Tibial nerve (tissue), 4 donors: ENCODE measurements at regions not wholly inside any gene's neighbourhood (a gene's known extent, or its start where the extent isn't known, plus 50 kb on each side); places are given as distances from the start of the nearest gene placed in this dataset.

Experiments
- DNase-seq, 2 donors: peaks; one replicate each; pipeline ENCODE4 v3.0.0-alpha.2; 2019; ENCODE audit warnings: low spot score in 2 of 2
- H3K27ac ChIP-seq, 4 donors: fragments of 200-600 bp; sonication (generic) in 3 of 4; one replicate each; pipeline ENCODE4 v1.5.1; 2017 to 2019; ENCODE audit warnings: mild to moderate bottlenecking in 1 of 4
- H3K27me3 ChIP-seq, 2 donors: fragments of 200-600 bp; sonication (generic) in 1 of 2; one replicate each; pipeline versions ENCODE4 v1.5.1 to v1.6.0; 2017 to 2019
- H3K36me3 ChIP-seq, 3 donors: fragments of 200-600 bp; sonication (generic); one replicate each; pipeline ENCODE4 v1.5.1; 2018 to 2019
- H3K4me1 ChIP-seq, 4 donors: fragments of 200-600 bp; sonication (generic) in 3 of 4; one replicate each; pipeline ENCODE4 v1.5.1; 2017 to 2019
- H3K4me3 ChIP-seq, 4 donors: fragments of 200-600 bp; sonication (generic) in 3 of 4; one replicate each; pipeline ENCODE4 v1.5.1; 2017 to 2019; ENCODE audit warnings: mild to moderate bottlenecking in 1 of 4, moderate library complexity in 1 of 4
- H3K9me3 ChIP-seq, 4 donors: fragments of 200-600 bp; sonication (generic) in 3 of 4; one replicate each; pipeline ENCODE4 v1.5.1; 2017 to 2019
- CTCF ChIP-seq, 5 experiments: fragments of 200-600 bp in 3 of 5; fragments of 450-650 bp in 2 of 5; sonication (generic) in 3 of 5; IDR thresholded peaks; one replicate each; pipeline ENCODE4 v1.5.1; 2016 to 2019; ENCODE audit warnings: antibody characterized with exemption in 5 of 5, mild to moderate bottlenecking in 3 of 5, moderate library complexity in 2 of 5
- EP300 ChIP-seq, 2 donors: sonication (generic); formaldehyde crosslinking; IDR thresholded peaks; one replicate each; pipeline ENCODE4 v1.6.1; 2017; ENCODE audit warnings: antibody characterized with exemption in 2 of 2, mild to moderate bottlenecking in 1 of 2
- POLR2A ChIP-seq, 2 donors: fragments of 450-650 bp; IDR thresholded peaks; one replicate each; pipeline ENCODE4 v1.6.1; 2017; ENCODE audit warnings: antibody characterized with exemption in 2 of 2, mild to moderate bottlenecking in 2 of 2, moderate library complexity in 2 of 2
- WGBS, 2 donors: methylation state at CpG; one replicate each; pipeline ENCODE4 v1.1.5; 2018; 5-methylcytosine and 5-hydroxymethylcytosine counted together

GRCh38 chr2:190827720-190828119 is 52.9 kb upstream of the GLS start:
- no peak for DNase-seq
- Histone ChIP-seq H3K4me3 (no peak overlapping the region), H3K36me3 (no peaks in the 10 kb centered on the region), H3K4me1 (no peaks in the 10 kb centered on the region), H3K9me3 (peaks cover 0 to 4% (median 0%) of the 10 kb centered on the region in 4 donors), H3K27ac (no peak overlapping the region), H3K27me3 (no peaks in the 10 kb centered on the region)
- 90 to 94% methylated on average over 3 of the region's 3 CpGs for WGBS, 2 donors
- no peak for TF ChIP-seq CTCF (IDR thresholded peaks at IDR 0.05)
- no peak for TF ChIP-seq POLR2A (IDR thresholded peaks at IDR 0.05)
- no peak for TF ChIP-seq EP300 (IDR thresholded peaks at IDR 0.05)

GRCh38 chr2:190829642-190830041 is 51.0 kb upstream of the GLS start:
- no peaks in the 10 kb centered on the region for H3K36me3 ChIP-seq
- no peak for DNase-seq
- H3K27me3 ChIP-seq: no peaks in the 10 kb centered on the region
- no peaks in the 10 kb centered on the region for H3K4me1 ChIP-seq
- WGBS, 2 donors: 94 to 100% methylated on average over 1 of the region's 1 CpG
- no peak overlapping the region for H3K4me3 ChIP-seq
- TF ChIP-seq EP300 (IDR thresholded peaks at IDR 0.05) (no peak), POLR2A (IDR thresholded peaks at IDR 0.05) (no peak), CTCF (IDR thresholded peaks at IDR 0.05) (no peak)
- H3K9me3 ChIP-seq: no peaks in the 10 kb centered on the region
- no peak overlapping the region for H3K27ac ChIP-seq
